SIG-M5 treated with dmso at 0.1 percent for 504 hours (cell line): ENCODE measurements at regions not wholly inside any gene's neighbourhood (a gene's known extent, or its start where the extent isn't known, plus 50 kb on each side); places are given as distances from the start of the nearest gene placed in this dataset.

Experiments
- DNase-seq: peaks from one replicate; lab custom pipeline; 2025; ENCODE audit not compliant: unreplicated experiment; lab: John Stamatoyannopoulos, UW

- no peak for DNase-seq
These were observed 95.2 kb upstream of the GULP1 start for GRCh38 chr2:188196343-188197008.

GRCh38 chr2:188199716-188200128, 92.0 kb upstream of the GULP1 start:
- DNase-seq = no peak

- DNase-seq = no peak
These were observed 90.0 kb upstream of the GULP1 start for GRCh38 chr2:188201639-188202038.

- DNase-seq = no peak
These were observed 88.9 kb upstream of the GULP1 start for GRCh38 chr2:188202777-188203176.

- no peak for DNase-seq
These were observed 87.9 kb upstream of the GULP1 start for GRCh38 chr2:188203776-188204175.

GRCh38 chr2:188204824-188205223, 86.8 kb upstream of the GULP1 start:
- DNase-seq = no peak

GRCh38 chr2:188207554-188207953, 84.1 kb upstream of the GULP1 start:
- no peak for DNase-seq

GRCh38 chr2:188209218-188209617, 82.5 kb upstream of the GULP1 start:
- no peak for DNase-seq

GRCh38 chr2:188217264-188217663, 74.4 kb upstream of the GULP1 start:
- no peak for DNase-seq

- no peak for DNase-seq
These were observed 72.1 kb upstream of the GULP1 start for GRCh38 chr2:188219541-188219940.

- DNase-seq = no peak
These were observed 71.1 kb upstream of the GULP1 start for GRCh38 chr2:188220535-188220934.

GRCh38 chr2:188227713-188228112, 64.0 kb upstream of the GULP1 start:
- DNase-seq = no peak

- no peak for DNase-seq
These were observed 56.3 kb upstream of the GULP1 start for GRCh38 chr2:188235364-188235763.

- no peak for DNase-seq
These were observed 53.3 kb upstream of the GULP1 start for GRCh38 chr2:188238386-188238785.
